HCT116 (cell line): ENCODE measurements at regions not wholly inside any gene's neighbourhood (a gene's known extent, or its start where the extent isn't known, plus 50 kb on each side); places are given as distances from the start of the nearest gene placed in this dataset.

Source experiments
- ATAC-seq: fragments of 200-7000 bp; cut with Tn5 transposase; 2 replicates; pipeline ENCODE4 v1.9.1; 2020; ENCODE audit warnings: mild to moderate bottlenecking, moderate library complexity
- BruUV-seq: library from RNA; stranded (reverse); fragments of 400-500 nt; replicated peaks from 2 replicates; lab custom pipeline; 2021; lab: Mats Ljungman, UMichigan
- CTCF ChIA-PET: fragments of 300-600 bp; sonication (Branson Sonifier 250); formaldehyde crosslinking; loops from one replicate; lab custom pipeline; 2021; ENCODE audit warnings: antibody characterized with exemption; lab: Charles Lee
- POLR2A ChIA-PET: fragments of 300-600, 350-600 bp; sonication (Branson Sonifier 250); formaldehyde crosslinking; loops from one replicate; lab custom pipeline; 2021; ENCODE audit warnings: antibody characterized with exemption; lab: Charles Lee
- RAD21 ChIA-PET, 2 experiments: fragments of 300-600 bp; sonication (Branson Sonifier 250); formaldehyde crosslinking; loops; one replicate each; lab custom pipeline; 2023; ENCODE audit warnings: low total read pairs in 2 of 2; ENCODE audit not compliant: uncharacterized antibody in 2 of 2, unreplicated experiment in 2 of 2, low non-redundant PET in 1 of 2; lab: Charles Lee
- DNase-seq: peaks from one replicate; pipeline ENCODE4 v3.0.0-alpha.2; 2010; ENCODE audit warnings: low read depth, low spot score
- H2AFZ ChIP-seq: fragments of 200-600 bp; shearing (Covaris generic), sonication (generic); 2 replicates; pipeline ENCODE4 v1.6.1; 2017; ENCODE audit warnings: low read depth, mixed run types, mixed read lengths, antibody characterized with exemption, low read length; ENCODE audit not compliant: poor library complexity, severe bottlenecking
- H3K27ac ChIP-seq: 2 replicates; pipeline ENCODE4 v1.5.1; 2012; ENCODE audit warnings: low read depth, low read length
- H3K27me3 ChIP-seq: fragments of 200-600 bp; sonication (generic); 2 replicates; pipeline ENCODE4 v1.6.1; 2016; ENCODE audit warnings: mixed run types, low read length, mixed read lengths; ENCODE audit not compliant: insufficient read depth
- H3K36me3 ChIP-seq, 2 experiments: fragments of 200-500 bp in 1 of 2; fragments of 200-600 bp in 1 of 2; sonication (Bioruptor generic) in 1 of 2; sonication (generic) in 1 of 2; 2 replicates each; pipeline versions ENCODE4 v1.5.1 to v1.6.1; 2014 to 2016; ENCODE audit warnings: low read length in 2 of 2, inconsistent platforms in 1 of 2, mixed read lengths in 1 of 2, mixed run types in 1 of 2; ENCODE audit not compliant: insufficient read depth in 2 of 2, control insufficient read depth in 1 of 2
- H3K4me1 ChIP-seq, 2 experiments: fragments of 200-600 bp in 1 of 2; sonication (generic) in 1 of 2; 2 replicates each; pipeline versions ENCODE4 v1.5.1 to v1.6.1; 2012 to 2017; ENCODE audit warnings: low read length in 2 of 2, inconsistent platforms in 1 of 2, mild to moderate bottlenecking in 1 of 2, mixed read lengths in 1 of 2, mixed run types in 1 of 2, moderate library complexity in 1 of 2; ENCODE audit not compliant: insufficient read depth in 2 of 2, control insufficient read depth in 1 of 2
- H3K4me2 ChIP-seq: fragments of 200-600 bp; sonication (generic); 2 replicates; pipeline ENCODE4 v1.6.1; 2017; ENCODE audit warnings: mixed run types, low read length, mixed read lengths
- H3K4me3 ChIP-seq, 2 experiments: fragments of 200-600 bp in 1 of 2; sonication (generic) in 1 of 2; replicated peaks in 1 of 2; 2 replicates each; pipeline ENCODE4 v1.5.1; 2011 to 2016; ENCODE audit warnings: low read length in 2 of 2, control low read depth in 1 of 2, low read depth in 1 of 2, mild to moderate bottlenecking in 1 of 2, mixed read lengths in 1 of 2, mixed run types in 1 of 2
- H3K79me2 ChIP-seq: fragments of 200-600 bp; sonication (generic); 2 replicates; pipeline ENCODE4 v1.6.1; 2017; ENCODE audit warnings: mild to moderate bottlenecking, mixed run types, low read length, moderate library complexity, mixed read lengths; ENCODE audit not compliant: insufficient read depth
- H3K9ac ChIP-seq: fragments of 200-600 bp; sonication (generic); 2 replicates; pipeline ENCODE4 v1.6.1; 2016; ENCODE audit warnings: low read length, mixed read lengths
- H3K9me2 ChIP-seq: fragments of 200-600 bp; sonication (generic), shearing (Covaris generic); 2 replicates; pipeline ENCODE4 v1.6.1; 2017; ENCODE audit warnings: mixed run types, mild to moderate bottlenecking, moderate library complexity; ENCODE audit not compliant: insufficient read depth
- H3K9me3 ChIP-seq, 2 experiments: fragments of 200-500 bp in 1 of 2; fragments of 200-600 bp in 1 of 2; sonication (Bioruptor generic) in 1 of 2; sonication (generic) in 1 of 2; 2 replicates each; pipeline ENCODE4 v1.6.1; 2014 to 2017; ENCODE audit warnings: low read length in 2 of 2, mixed read lengths in 2 of 2, inconsistent platforms in 1 of 2, low read depth in 1 of 2, mild to moderate bottlenecking in 1 of 2, mixed run types in 1 of 2, moderate library complexity in 1 of 2; ENCODE audit not compliant: control insufficient read depth in 1 of 2, insufficient read depth in 1 of 2
- H4K20me1 ChIP-seq: fragments of 200-600 bp; sonication (generic), shearing (Covaris generic); 2 replicates; pipeline ENCODE4 v1.6.1; 2017; ENCODE audit warnings: mixed run types, mild to moderate bottlenecking, moderate library complexity; ENCODE audit not compliant: insufficient read depth
- CBX3 ChIP-seq: IDR thresholded peaks from 2 replicates; pipeline ENCODE4 v1.6.1; 2012; ENCODE audit warnings: low read depth
- CEBPB ChIP-seq: IDR thresholded peaks from 2 replicates; pipeline ENCODE4 v1.6.1; 2012; ENCODE audit warnings: low read depth
- EGR1 ChIP-seq: IDR thresholded peaks from 2 replicates; pipeline ENCODE4 v1.6.1; 2012; ENCODE audit warnings: low read depth
- ELF1 ChIP-seq: IDR thresholded peaks from 2 replicates; pipeline ENCODE4 v1.6.1; 2012; ENCODE audit warnings: low read depth, borderline replicate concordance
- EZH2phosphoT487 ChIP-seq: fragments of 200-600 bp; IDR thresholded peaks from 2 replicates; pipeline ENCODE4 v1.6.1; 2018; ENCODE audit warnings: antibody characterized with exemption, borderline replicate concordance
- FOSL1 ChIP-seq: IDR thresholded peaks from 2 replicates; pipeline ENCODE4 v1.6.1; 2012; ENCODE audit warnings: low read depth
- JUND ChIP-seq: IDR thresholded peaks from 2 replicates; pipeline ENCODE4 v1.6.1; 2012
- POLR2A ChIP-seq: IDR thresholded peaks from 2 replicates; pipeline ENCODE4 v1.7.0; 2011; ENCODE audit warnings: borderline replicate concordance; ENCODE audit not compliant: insufficient read depth, insufficient read length; ENCODE audit errors: extremely low read depth
- POLR2AphosphoS5 ChIP-seq: IDR thresholded peaks from 2 replicates; pipeline ENCODE4 v1.6.1; 2011; ENCODE audit warnings: mild to moderate bottlenecking, low read depth, low read length, moderate library complexity
- SIN3A ChIP-seq: IDR thresholded peaks from 2 replicates; pipeline ENCODE4 v1.6.1; 2012; ENCODE audit warnings: low read depth
- SP1 ChIP-seq: IDR thresholded peaks from 2 replicates; pipeline ENCODE4 v1.6.1; 2012; ENCODE audit warnings: low read depth
- SRF ChIP-seq: IDR thresholded peaks from 2 replicates; pipeline ENCODE4 v1.6.1; 2012; ENCODE audit warnings: low read depth
- YY1 ChIP-seq: IDR thresholded peaks from 2 replicates; pipeline ENCODE4 v1.6.1; 2011; ENCODE audit warnings: low read length, low read depth, moderate library complexity, mild to moderate bottlenecking; ENCODE audit not compliant: insufficient replicate concordance; ENCODE audit errors: extremely low read depth
- ZNF274 ChIP-seq: fragments of 200-500 bp; sonication (Bioruptor generic); IDR thresholded peaks from 2 replicates; pipeline ENCODE4 v1.6.1; 2014; ENCODE audit warnings: mild to moderate bottlenecking, low read depth, low read length, inconsistent platforms
- intact Hi-C: fragments of 100-400 bp; cut with micrococcal nuclease; formaldehyde crosslinking; loops from 2 replicates; pipeline ENCODE4 v1.10.0; 2022
- TF ChIP-seq, protein P1 (sequence below), 3 experiments: fragments of 200-600 bp in 1 of 3; sonication (generic) in 1 of 3; IDR thresholded peaks in 2 of 3; conservative IDR thresholded peaks in 1 of 3; 2 replicates each; pipeline ENCODE4 v1.5.1; 2012 to 2017; ENCODE audit warnings: low read depth in 2 of 3, low read length in 2 of 3, antibody characterized with exemption in 1 of 3, borderline replicate concordance in 1 of 3, control low read depth in 1 of 3, mild to moderate bottlenecking in 1 of 3, mixed read lengths in 1 of 3, mixed run types in 1 of 3, moderate library complexity in 1 of 3; ENCODE audit not compliant: insufficient read depth in 1 of 3
- TF ChIP-seq, protein P2 (sequence below): IDR thresholded peaks from 2 replicates; pipeline ENCODE4 v1.6.1; 2012

DNA sequence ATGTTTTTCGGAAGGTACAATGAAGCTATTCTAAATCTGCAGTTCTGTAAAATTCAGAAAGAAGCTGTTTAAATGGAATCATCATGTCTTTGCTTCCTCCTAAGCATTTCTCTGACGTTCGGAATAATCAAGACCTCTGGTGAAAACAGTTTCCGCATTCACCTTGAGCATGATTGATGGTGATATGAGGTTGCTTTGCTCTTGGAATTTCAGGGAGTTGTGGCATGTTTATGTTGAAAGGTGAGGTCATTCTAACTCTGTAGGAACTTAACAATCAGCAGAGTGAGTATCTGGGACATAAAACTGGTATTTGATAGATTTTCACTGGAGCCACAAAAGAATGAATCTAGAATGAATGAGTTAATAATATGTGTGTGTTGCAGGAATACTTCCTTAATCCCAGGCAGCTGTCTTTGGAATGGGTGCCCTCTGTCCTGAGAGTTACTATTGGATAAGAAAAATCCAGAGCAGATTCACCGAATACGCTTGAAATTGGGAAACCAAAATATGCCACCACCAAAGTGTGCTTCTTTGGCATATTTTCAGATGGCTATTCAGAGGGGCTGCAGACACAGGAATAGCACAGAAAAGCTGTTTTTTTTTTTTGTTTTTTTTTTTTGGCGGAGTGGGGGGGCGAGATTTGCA, 599.1 kb downstream of the CCER1 start (continued):
- TF ChIP-seq, protein P1, sequence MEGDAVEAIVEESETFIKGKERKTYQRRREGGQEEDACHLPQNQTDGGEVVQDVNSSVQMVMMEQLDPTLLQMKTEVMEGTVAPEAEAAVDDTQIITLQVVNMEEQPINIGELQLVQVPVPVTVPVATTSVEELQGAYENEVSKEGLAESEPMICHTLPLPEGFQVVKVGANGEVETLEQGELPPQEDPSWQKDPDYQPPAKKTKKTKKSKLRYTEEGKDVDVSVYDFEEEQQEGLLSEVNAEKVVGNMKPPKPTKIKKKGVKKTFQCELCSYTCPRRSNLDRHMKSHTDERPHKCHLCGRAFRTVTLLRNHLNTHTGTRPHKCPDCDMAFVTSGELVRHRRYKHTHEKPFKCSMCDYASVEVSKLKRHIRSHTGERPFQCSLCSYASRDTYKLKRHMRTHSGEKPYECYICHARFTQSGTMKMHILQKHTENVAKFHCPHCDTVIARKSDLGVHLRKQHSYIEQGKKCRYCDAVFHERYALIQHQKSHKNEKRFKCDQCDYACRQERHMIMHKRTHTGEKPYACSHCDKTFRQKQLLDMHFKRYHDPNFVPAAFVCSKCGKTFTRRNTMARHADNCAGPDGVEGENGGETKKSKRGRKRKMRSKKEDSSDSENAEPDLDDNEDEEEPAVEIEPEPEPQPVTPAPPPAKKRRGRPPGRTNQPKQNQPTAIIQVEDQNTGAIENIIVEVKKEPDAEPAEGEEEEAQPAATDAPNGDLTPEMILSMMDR (IDR thresholded peaks at IDR 0.05 in 2 of 3, conservative IDR thresholded peaks at IDR 0.05 in 1 of 3; ENCODE audit: borderline replicate concordance in 1 of 3, insufficient read depth in 1 of 3, low read depth in 2 of 3, low read length in 2 of 3) = no peak
- TF ChIP-seq, protein P2, sequence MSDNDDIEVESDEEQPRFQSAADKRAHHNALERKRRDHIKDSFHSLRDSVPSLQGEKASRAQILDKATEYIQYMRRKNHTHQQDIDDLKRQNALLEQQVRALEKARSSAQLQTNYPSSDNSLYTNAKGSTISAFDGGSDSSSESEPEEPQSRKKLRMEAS = no peak
- TF ChIP-seq CEBPB (no peak), POLR2A (no peak), YY1 (no peak), SIN3A (no peak), EZH2phosphoT487 (no peak), EGR1 (no peak)

DNA sequence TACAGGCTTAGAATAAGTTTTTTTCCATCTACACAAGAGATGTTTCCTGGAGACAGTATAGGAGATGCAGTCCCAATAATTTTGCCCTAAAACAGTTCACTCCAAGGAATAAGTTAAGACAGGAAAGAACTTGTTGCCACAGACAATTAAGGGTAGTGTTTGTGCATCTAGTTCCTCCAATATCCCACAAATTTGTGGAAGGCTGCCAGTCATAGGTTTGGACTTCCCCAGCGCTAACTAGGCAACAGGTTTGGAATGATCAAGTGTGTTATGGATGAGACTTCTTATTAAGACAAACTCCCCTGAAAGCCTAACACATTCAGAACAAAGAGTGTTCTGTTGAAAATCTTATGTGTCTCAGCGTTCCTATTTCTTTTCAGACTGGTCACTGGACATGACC, 611.0 kb downstream of the CCER1 start:
- H4K20me1 ChIP-seq = no peaks in the 10 kb centered on the region
- no peaks in the 10 kb centered on the region for H3K27me3 ChIP-seq
- ChIA-PET POLR2A (no interaction called here), RAD21 (no interaction called here), CTCF (no interaction called here)
- DNase-seq (no peak), ATAC-seq (no peak)
- H3K27ac ChIP-seq = no peak overlapping the region
- no peak overlapping the region for H3K4me3 ChIP-seq
- no peaks in the 10 kb centered on the region for H3K36me3 ChIP-seq
- no peaks in the 10 kb centered on the region for H3K9me2 ChIP-seq
- H3K79me2 ChIP-seq = no peaks in the 10 kb centered on the region
- H3K9ac ChIP-seq = no peak overlapping the region
- no peaks in the 10 kb centered on the region for H3K4me1 ChIP-seq
- TF ChIP-seq POLR2AphosphoS5 (no peak), CEBPB (no peak), ZNF274 (no peak), FOSL1 (no peak), ELF1 (no peak), EGR1 (no peak), CBX3 (no peak), SRF (no peak), EZH2phosphoT487 (no peak), SP1 (no peak), JUND (no peak), YY1 (no peak)
- TF ChIP-seq, protein P2 = no peak
- TF ChIP-seq, protein P1 (IDR thresholded peaks at IDR 0.05 in 2 of 3, conservative IDR thresholded peaks at IDR 0.05 in 1 of 3; ENCODE audit: borderline replicate concordance in 1 of 3, insufficient read depth in 1 of 3, low read depth in 2 of 3, low read length in 2 of 3) = no peak
- H3K4me2 ChIP-seq = no peak overlapping the region
- no peaks in the 10 kb centered on the region for H3K9me3 ChIP-seq
- intact Hi-C loops = no loop called here
- no TSS peak for BruUV-seq
- no peak overlapping the region for H2AFZ ChIP-seq
